ENCODE measurements at regions not wholly inside any gene's neighbourhood (a gene's known extent, or its start where the extent isn't known, plus 50 kb on each side); places are given as distances from the start of the nearest gene placed in this dataset.

DNA sequence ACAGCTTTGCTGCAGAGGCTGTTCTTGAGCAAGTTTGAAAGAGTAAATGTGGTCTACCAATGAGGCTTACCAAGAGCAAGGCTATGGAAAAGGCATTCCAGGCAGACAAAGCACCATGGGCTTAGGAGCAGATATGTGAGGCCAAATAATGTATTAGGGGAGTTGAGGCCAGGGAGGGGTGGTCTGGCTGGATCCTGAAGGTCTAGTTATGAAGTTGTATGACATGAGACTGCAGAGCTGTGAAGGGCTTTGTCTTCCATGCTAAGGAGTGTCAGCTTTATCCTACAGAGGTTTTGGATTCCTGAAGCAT lies 51.8 kb upstream of the TSPAN2 start:
- no peak overlapping the region for H2BK5ac ChIP-seq (ENCODE audit: insufficient read length, low read length)
- no peaks in the 10 kb centered on the region for H3K9me3 ChIP-seq (ENCODE audit: control insufficient read depth, low read depth, low read length)
- no peak overlapping the region for H3K56ac ChIP-seq (ENCODE audit: insufficient read length, low read depth, low read length)
- no peaks in the 10 kb centered on the region for H3K79me1 ChIP-seq (ENCODE audit: insufficient read depth, low read depth, low read length, poor library complexity, severe bottlenecking)
- no peak overlapping the region for H4K5ac ChIP-seq (ENCODE audit: insufficient read length, low read depth, low read length)
- no peak overlapping the region for H3K14ac ChIP-seq (ENCODE audit: insufficient read depth, low read length)
- H3K27me3 Mint-ChIP-seq (ENCODE audit: low read depth) = peaks cover 8% of the 10 kb centered on the region
- H3K18ac ChIP-seq (ENCODE audit: insufficient read length, low read depth, low read length) = no peak overlapping the region
- no peaks in the 10 kb centered on the region for H3K4me1 ChIP-seq (ENCODE audit: insufficient read depth, low read length)
- no peak overlapping the region for H2AK5ac ChIP-seq (ENCODE audit: insufficient read length, low read length)
- H4K20me1 ChIP-seq (ENCODE audit: control insufficient read depth, insufficient read depth, insufficient read length) = no peaks in the 10 kb centered on the region
- no peak overlapping the region for H3K4me2 ChIP-seq (ENCODE audit: insufficient read depth, insufficient read length, low read length)
- H3K36me3 Mint-ChIP-seq (ENCODE audit: insufficient read depth in 1 of 3, low read depth in 3 of 3) = no peaks in the 10 kb centered on the region
- no peak overlapping the region for H2BK15ac ChIP-seq (ENCODE audit: low read depth, low read length)
- H3K9ac ChIP-seq (ENCODE audit: extremely low read depth, insufficient read length, low read length) = no peak overlapping the region
- no peak overlapping the region for H3K27ac Mint-ChIP-seq
- no peak overlapping the region for H4K8ac ChIP-seq (replicated peaks; ENCODE audit: insufficient read length, low read depth, low read length)
- no peak overlapping the region for H3K4ac ChIP-seq (ENCODE audit: low read depth, low read length)
- H3K9me3 Mint-ChIP-seq = no peaks in the 10 kb centered on the region
- no peak overlapping the region for H3T11ph ChIP-seq (ENCODE audit: low read length)
- H3K27ac ChIP-seq (ENCODE audit: insufficient read length, low read depth, low read length) = no peak overlapping the region
- H3K4me1 Mint-ChIP-seq = peaks cover 4 to 8% of the 10 kb centered on the region in 2 experiments; a peak in 3 of 4 replicates
- H3K4me3 Mint-ChIP-seq = no peak overlapping the region
- TF ChIP-seq, protein P1, sequence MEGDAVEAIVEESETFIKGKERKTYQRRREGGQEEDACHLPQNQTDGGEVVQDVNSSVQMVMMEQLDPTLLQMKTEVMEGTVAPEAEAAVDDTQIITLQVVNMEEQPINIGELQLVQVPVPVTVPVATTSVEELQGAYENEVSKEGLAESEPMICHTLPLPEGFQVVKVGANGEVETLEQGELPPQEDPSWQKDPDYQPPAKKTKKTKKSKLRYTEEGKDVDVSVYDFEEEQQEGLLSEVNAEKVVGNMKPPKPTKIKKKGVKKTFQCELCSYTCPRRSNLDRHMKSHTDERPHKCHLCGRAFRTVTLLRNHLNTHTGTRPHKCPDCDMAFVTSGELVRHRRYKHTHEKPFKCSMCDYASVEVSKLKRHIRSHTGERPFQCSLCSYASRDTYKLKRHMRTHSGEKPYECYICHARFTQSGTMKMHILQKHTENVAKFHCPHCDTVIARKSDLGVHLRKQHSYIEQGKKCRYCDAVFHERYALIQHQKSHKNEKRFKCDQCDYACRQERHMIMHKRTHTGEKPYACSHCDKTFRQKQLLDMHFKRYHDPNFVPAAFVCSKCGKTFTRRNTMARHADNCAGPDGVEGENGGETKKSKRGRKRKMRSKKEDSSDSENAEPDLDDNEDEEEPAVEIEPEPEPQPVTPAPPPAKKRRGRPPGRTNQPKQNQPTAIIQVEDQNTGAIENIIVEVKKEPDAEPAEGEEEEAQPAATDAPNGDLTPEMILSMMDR (conservative IDR thresholded peaks at IDR 0.05) = no peak
- H3K27me3 ChIP-seq (ENCODE audit: insufficient read depth, low read length) = no peaks in the 10 kb centered on the region
- no peak overlapping the region for H2BK120ac ChIP-seq (ENCODE audit: low read depth, low read length, poor library complexity, severe bottlenecking)
- no peak overlapping the region for H3K23ac ChIP-seq (ENCODE audit: insufficient read length, low read depth, low read length)
- H2BK12ac ChIP-seq (ENCODE audit: insufficient read length, low read depth, low read length) = no peak overlapping the region
- no peaks in the 10 kb centered on the region for H3K23me2 ChIP-seq (ENCODE audit: insufficient read length, low read depth, low read length, poor library complexity, severe bottlenecking)
- DNase-seq = no peak
- no peak overlapping the region for H2BK20ac ChIP-seq (ENCODE audit: low read depth, low read length, poor library complexity, severe bottlenecking)
- no peak overlapping the region for H2AFZ ChIP-seq (ENCODE audit: low read length)
- H3K79me2 ChIP-seq (ENCODE audit: insufficient read depth, low read length) = no peaks in the 10 kb centered on the region
- no peak overlapping the region for H4K91ac ChIP-seq (ENCODE audit: insufficient read length, low read depth, low read length)
